B cell (primary cell): ENCODE measurements at regions not wholly inside any gene's neighbourhood (a gene's known extent, or its start where the extent isn't known, plus 50 kb on each side); places are given as distances from the start of the nearest gene placed in this dataset.

ENCODE experiments used
- ATAC-seq: fragments of 200-7000 bp; cut with Tn5 transposase; one replicate; pipeline ENCODE4 v1.10.0; 2021; ENCODE audit warnings: low read depth, mild to moderate bottlenecking, moderate number of reproducible peaks, moderate library complexity
- CTCF ChIA-PET: fragments of 350-600 bp; sonication (Branson Sonifier 250); formaldehyde crosslinking; loops from one replicate; lab custom pipeline; 2021; ENCODE audit warnings: antibody characterized with exemption, inconsistent platforms; lab: Charles Lee
- POLR2A ChIA-PET: fragments of 350-600 bp; sonication (Branson Sonifier 250); formaldehyde crosslinking; loops from one replicate; lab custom pipeline; 2021; ENCODE audit warnings: antibody characterized with exemption; lab: Charles Lee
- DNase-seq: peaks from one replicate; pipeline ENCODE4 v3.0.0; 2013
- H2AFZ ChIP-seq: 2 replicates; pipeline ENCODE4 v1.6.1; 2012; ENCODE audit warnings: mild to moderate bottlenecking, low read depth, low read length; ENCODE audit not compliant: insufficient read depth, poor library complexity, severe bottlenecking
- H3K27ac ChIP-seq, 2 donors: 1 replicate in 1 of 2; 2 replicates in 1 of 2; pipeline ENCODE4 v1.5.1; 2012 to 2013; ENCODE audit warnings: low read length in 2 of 2, mild to moderate bottlenecking in 2 of 2, moderate library complexity in 1 of 2
- H3K27me3 ChIP-seq, 4 experiments: fragments of 200-600 bp in 1 of 4; sonication (generic) in 1 of 4; replicated peaks in 1 of 4; 1 replicate in 2 of 4; 2 replicates in 2 of 4; pipeline versions ENCODE4 v1.6.1 to v1.7.0; 2013 to 2016; ENCODE audit warnings: low read length in 3 of 4, mild to moderate bottlenecking in 2 of 4, mixed read lengths in 1 of 4, moderate library complexity in 1 of 4; ENCODE audit not compliant: insufficient read depth in 4 of 4, control insufficient read depth in 3 of 4; ENCODE audit errors: control extremely low read depth in 1 of 4
- H3K36me3 ChIP-seq, 2 experiments: replicated peaks in 1 of 2; 1 replicate in 1 of 2; 2 replicates in 1 of 2; pipeline versions ENCODE4 v1.6.1 to v1.7.1; 2013; ENCODE audit warnings: low read length in 1 of 2; ENCODE audit not compliant: insufficient read depth in 2 of 2, control insufficient read depth in 1 of 2; ENCODE audit errors: control extremely low read depth in 1 of 2, extremely low read depth in 1 of 2
- H3K4me1 ChIP-seq, 2 donors: fragments of 200-600 bp in 1 of 2; sonication (generic) in 1 of 2; 1 replicate in 1 of 2; 2 replicates in 1 of 2; pipeline versions ENCODE4 v1.5.1 to v1.6.1; 2013 to 2017; ENCODE audit warnings: low read length in 2 of 2; ENCODE audit not compliant: control insufficient read depth in 2 of 2, insufficient read depth in 2 of 2
- H3K4me2 ChIP-seq: replicated peaks from 2 replicates; pipeline ENCODE3; 2012; ENCODE audit warnings: mild to moderate bottlenecking, low read depth, low read length; ENCODE audit not compliant: poor library complexity, severe bottlenecking
- H3K4me3 ChIP-seq, 5 experiments: fragments of 200-600 bp in 1 of 5; sonication (generic) in 1 of 5; 1 replicate in 3 of 5; 2 replicates in 2 of 5; pipeline versions ENCODE4 v1.5.1 to v1.7.0; 2011 to 2016; ENCODE audit warnings: low read length in 4 of 5, mild to moderate bottlenecking in 4 of 5, low read depth in 2 of 5, control low read depth in 1 of 5, moderate library complexity in 1 of 5; ENCODE audit not compliant: insufficient read depth in 1 of 5; ENCODE audit errors: control extremely low read depth in 1 of 5, extremely low read depth in 1 of 5
- H3K79me2 ChIP-seq: fragments of 200-600 bp; sonication (generic); one replicate; pipeline ENCODE4 v1.6.0; 2016; ENCODE audit warnings: low read length; ENCODE audit not compliant: control insufficient read depth, insufficient read depth
- H3K9ac ChIP-seq: fragments of 200-600 bp; sonication (generic); 2 replicates; pipeline ENCODE4 v1.6.1; 2017; ENCODE audit warnings: mild to moderate bottlenecking, low read length, moderate library complexity
- H3K9me3 ChIP-seq, 3 donors: one replicate each; pipeline versions ENCODE4 v1.6.1 to v1.7.1; 2013; ENCODE audit warnings: low read length in 2 of 3; ENCODE audit not compliant: control insufficient read depth in 2 of 3, insufficient read depth in 1 of 3; ENCODE audit errors: control extremely low read depth in 1 of 3
- H4K20me1 ChIP-seq: 2 replicates; pipeline ENCODE4 v1.6.0; 2012; ENCODE audit warnings: mild to moderate bottlenecking, low read length; ENCODE audit not compliant: insufficient read depth, control insufficient read depth, poor library complexity, severe bottlenecking
- H3K27ac Mint-ChIP-seq: one replicate; pipeline ENCODE4 v1.8.0; 2021; ENCODE audit warnings: mixed read lengths
- H3K27me3 Mint-ChIP-seq: one replicate; pipeline ENCODE4 v1.8.0; 2021; ENCODE audit warnings: mixed read lengths
- H3K4me1 Mint-ChIP-seq: one replicate; pipeline ENCODE4 v1.8.0; 2021; ENCODE audit warnings: mixed read lengths
- H3K4me3 Mint-ChIP-seq: one replicate; pipeline ENCODE4 v1.8.0; 2021; ENCODE audit warnings: mixed read lengths
- H3K9me3 Mint-ChIP-seq: one replicate; pipeline ENCODE4 v1.8.0; 2022; ENCODE audit warnings: mixed read lengths; ENCODE audit not compliant: insufficient read depth
- EZH2 ChIP-seq: IDR thresholded peaks from 2 replicates; pipeline ENCODE4 v1.6.1; 2012; ENCODE audit warnings: borderline replicate concordance, low read depth, mild to moderate bottlenecking, moderate library complexity, low read length; ENCODE audit not compliant: insufficient read depth, poor library complexity, severe bottlenecking
- WGBS: methylation state at CpG from one replicate; pipeline ENCODE4 v1.1.5; 2013; ENCODE audit warnings: missing lambda C conversion rate; ENCODE audit not compliant: insufficient coverage; 5-methylcytosine and 5-hydroxymethylcytosine counted together
- intact Hi-C: fragments of 100-400 bp; cut with micrococcal nuclease; formaldehyde crosslinking; loops from one replicate; pipeline ENCODE4 v1.10.0; 2022
- TF ChIP-seq, protein P1 (sequence below): fragments of 200-600 bp; IDR thresholded peaks from one replicate; pipeline ENCODE4 v1.8.0; 2022; ENCODE audit warnings: antibody characterized with exemption, mild to moderate bottlenecking

DNA sequence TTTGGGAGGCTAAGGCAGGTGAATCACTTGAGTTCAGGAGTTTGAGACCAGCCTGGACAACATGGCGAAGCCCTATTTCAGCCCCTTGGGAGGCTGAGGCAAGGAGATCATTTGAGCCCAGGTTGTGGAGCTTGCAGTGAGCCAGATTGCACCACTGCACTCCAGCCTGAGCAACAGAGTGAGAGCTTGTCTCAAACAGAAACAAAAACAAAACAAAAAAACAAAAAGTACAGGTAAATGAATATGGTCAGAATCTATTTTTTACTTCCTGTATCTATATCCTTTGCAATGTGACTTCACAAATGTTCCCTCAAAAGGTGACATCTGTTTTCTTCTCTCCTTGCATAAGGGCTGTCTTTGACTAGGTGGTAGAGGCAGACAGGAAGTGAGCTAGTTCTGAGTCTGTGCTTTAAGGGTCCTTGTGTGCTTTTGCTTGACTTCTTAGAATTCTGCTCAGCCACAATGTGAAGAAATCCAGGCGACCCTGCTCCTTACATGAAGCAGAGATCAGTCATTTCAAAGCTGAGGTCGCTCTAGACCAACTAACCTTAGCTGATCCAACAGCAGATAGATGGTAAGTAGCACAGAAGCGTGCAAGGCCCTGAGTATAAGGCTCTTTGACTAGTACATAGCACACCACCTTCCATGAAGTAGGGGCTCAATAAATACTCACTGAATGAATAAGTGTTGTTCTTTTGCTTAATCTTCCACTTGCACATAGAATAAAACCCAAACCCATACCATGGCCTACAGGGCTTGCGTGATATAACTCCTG, 423.2 kb upstream of the PCDH15 start:
- no peaks in the 10 kb centered on the region for H3K79me2 ChIP-seq
- H3K9me3 ChIP-seq, result no peaks in the 10 kb centered on the region
- H3K27me3 ChIP-seq, result no peaks in the 10 kb centered on the region
- CTCF ChIA-PET, result no interaction called here
- intact Hi-C loops, result no loop called here
- ATAC-seq (no peak), DNase-seq (no peak)
- H3K9ac ChIP-seq, result no peak overlapping the region
- no peak for TF ChIP-seq EZH2
- TF ChIP-seq, protein P1, sequence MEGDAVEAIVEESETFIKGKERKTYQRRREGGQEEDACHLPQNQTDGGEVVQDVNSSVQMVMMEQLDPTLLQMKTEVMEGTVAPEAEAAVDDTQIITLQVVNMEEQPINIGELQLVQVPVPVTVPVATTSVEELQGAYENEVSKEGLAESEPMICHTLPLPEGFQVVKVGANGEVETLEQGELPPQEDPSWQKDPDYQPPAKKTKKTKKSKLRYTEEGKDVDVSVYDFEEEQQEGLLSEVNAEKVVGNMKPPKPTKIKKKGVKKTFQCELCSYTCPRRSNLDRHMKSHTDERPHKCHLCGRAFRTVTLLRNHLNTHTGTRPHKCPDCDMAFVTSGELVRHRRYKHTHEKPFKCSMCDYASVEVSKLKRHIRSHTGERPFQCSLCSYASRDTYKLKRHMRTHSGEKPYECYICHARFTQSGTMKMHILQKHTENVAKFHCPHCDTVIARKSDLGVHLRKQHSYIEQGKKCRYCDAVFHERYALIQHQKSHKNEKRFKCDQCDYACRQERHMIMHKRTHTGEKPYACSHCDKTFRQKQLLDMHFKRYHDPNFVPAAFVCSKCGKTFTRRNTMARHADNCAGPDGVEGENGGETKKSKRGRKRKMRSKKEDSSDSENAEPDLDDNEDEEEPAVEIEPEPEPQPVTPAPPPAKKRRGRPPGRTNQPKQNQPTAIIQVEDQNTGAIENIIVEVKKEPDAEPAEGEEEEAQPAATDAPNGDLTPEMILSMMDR, result no peak
- WGBS, result 73% methylated on average over 5 of the region's 5 CpGs
- POLR2A ChIA-PET, result no interaction called here
- no peaks in the 10 kb centered on the region for H3K4me1 Mint-ChIP-seq
- H3K27ac ChIP-seq, result no peak overlapping the region
- no peak overlapping the region for H3K4me3 ChIP-seq
- H3K36me3 ChIP-seq, result no peaks in the 10 kb centered on the region
- no peaks in the 10 kb centered on the region for H3K4me1 ChIP-seq
- H3K4me3 Mint-ChIP-seq, result no peak overlapping the region
- no peak overlapping the region for H3K27ac Mint-ChIP-seq
- H3K9me3 Mint-ChIP-seq, result peaks cover 2% of the 10 kb centered on the region
- no peak overlapping the region for H2AFZ ChIP-seq
- H3K27me3 Mint-ChIP-seq, result no peaks in the 10 kb centered on the region
- no peak overlapping the region for H3K4me2 ChIP-seq
- H4K20me1 ChIP-seq, result no peaks in the 10 kb centered on the region

DNA sequence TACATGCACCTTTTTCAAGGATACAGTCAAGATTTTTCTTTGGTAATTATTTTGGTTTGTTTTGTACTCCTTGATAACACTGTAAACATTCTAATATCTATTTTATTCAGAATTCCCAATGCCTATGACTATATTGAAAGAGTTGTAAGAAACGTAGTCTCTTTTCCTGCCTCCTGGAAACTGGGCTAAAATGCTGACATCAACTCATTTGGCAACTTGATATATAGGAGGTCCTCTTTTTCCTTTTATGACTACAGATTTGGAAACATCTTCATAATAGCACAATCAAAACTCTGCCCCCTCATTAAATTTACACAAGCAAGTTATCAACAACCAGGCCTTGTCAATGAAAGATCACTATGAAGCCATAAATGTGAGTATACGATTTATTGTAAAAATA, 422.3 kb upstream of the PCDH15 start:
- Histone ChIP-seq H3K4me1 (no peaks in the 10 kb centered on the region), H4K20me1 (no peaks in the 10 kb centered on the region), H3K9ac (no peak overlapping the region), H2AFZ (no peak overlapping the region), H3K27ac (no peak overlapping the region), H3K27me3 (no peaks in the 10 kb centered on the region), H3K79me2 (no peaks in the 10 kb centered on the region), H3K4me2 (no peak overlapping the region), H3K4me3 (no peak overlapping the region), H3K36me3 (no peaks in the 10 kb centered on the region), H3K9me3 (no peaks in the 10 kb centered on the region)
- ATAC-seq (no peak), DNase-seq (no peak)
- ChIA-PET POLR2A (no interaction called here), CTCF (no interaction called here)
- WGBS, result no CpG with 5 or more reads among the region's 2 CpGs
- intact Hi-C loops, result no loop called here
- Mint-ChIP-seq H3K27me3 (no peaks in the 10 kb centered on the region), H3K4me1 (no peaks in the 10 kb centered on the region), H3K27ac (no peak overlapping the region), H3K4me3 (no peak overlapping the region), H3K9me3 (peaks cover 2% of the 10 kb centered on the region)
- TF ChIP-seq EZH2, result no peak
- TF ChIP-seq, protein P1, result no peak
